GM19238 (cell line): ENCODE measurements at regions not wholly inside any gene's neighbourhood (a gene's known extent, or its start where the extent isn't known, plus 50 kb on each side); places are given as distances from the start of the nearest gene placed in this dataset.
"Not testable (repeated sequence)": the region's sequence is repeated elsewhere in the genome, so short reads cannot be mapped to it uniquely, and the experiment has no call there.

Experiments used
- DNase-seq: peaks from one replicate; pipeline ENCODE4 v3.0.0; 2011; ENCODE audit warnings: low spot score; ENCODE audit not compliant: insufficient read length

DNA sequence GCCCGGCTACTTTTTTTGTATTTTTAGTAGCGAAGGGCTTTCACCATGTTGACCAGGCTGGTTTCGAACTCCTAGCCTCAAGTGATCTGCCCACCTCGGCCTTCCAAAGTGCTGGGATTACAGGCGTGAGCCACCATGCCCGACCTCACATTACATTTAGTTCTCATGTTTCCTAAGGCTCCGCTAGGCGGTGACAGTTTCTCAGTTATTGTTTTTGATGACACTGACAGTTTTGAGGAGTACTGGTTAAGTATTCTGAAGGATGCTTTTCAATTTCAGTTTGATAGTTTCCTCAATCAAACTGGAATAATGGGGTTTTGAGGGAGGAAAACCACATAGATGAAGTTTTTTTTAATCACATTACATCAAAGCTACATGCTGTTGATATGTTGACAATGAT, 1028.5 kb downstream of the CDH8 start:
- DNase-seq, result no peak

- DNase-seq, result no peak
Observed at GRCh38 chr16:61005952-61006351, 1030.3 kb downstream of the CDH8 start.

GRCh38 chr16:61002479-61003204, 1033.6 kb downstream of the CDH8 start:
- DNase-seq, result no peak

DNA sequence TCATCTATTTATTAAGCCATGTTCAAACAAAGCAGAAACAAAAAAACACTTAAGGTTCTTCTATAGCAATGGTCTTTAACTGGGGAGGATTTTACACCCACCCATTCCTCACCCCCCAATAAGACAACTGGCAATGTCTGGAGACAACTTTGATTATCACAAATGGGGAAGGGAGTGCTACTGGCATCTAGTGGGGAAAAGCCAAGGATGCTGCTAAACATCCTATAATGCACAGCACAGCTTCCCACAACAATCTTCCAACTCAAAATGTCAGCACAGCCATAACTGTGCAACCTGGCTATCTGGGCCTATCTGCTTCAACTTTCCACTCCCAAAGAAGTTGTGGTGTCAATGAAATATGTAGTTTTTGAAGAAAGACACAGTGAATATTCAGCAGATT, 1044.4 kb downstream of the CDH8 start:
- DNase-seq, result no peak

GRCh38 chr16:60989592-60989991, 1046.6 kb downstream of the CDH8 start:
- no peak for DNase-seq

GRCh38 chr16:60979119-60979518, 1057.1 kb downstream of the CDH8 start:
- no peak for DNase-seq

DNA sequence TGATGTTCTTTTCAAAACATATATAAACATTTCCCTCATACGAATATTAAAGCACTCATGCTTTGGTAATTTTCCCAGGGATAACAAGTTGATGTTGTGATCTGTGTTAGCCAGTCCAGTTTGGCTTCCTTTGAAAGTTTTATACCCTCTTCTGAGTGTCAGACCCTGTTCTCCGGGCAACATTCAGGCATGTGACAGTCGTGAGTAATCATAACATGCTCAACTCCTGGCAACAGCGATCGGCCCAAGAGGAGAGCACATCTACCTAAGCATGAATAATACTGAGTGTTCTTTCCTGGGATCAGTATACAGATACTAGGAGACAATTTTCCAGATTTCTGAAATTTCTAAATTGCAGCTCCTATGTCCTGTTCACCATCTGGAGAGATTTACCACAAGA, 1086.4 kb downstream of the CDH8 start:
- DNase-seq, result no peak

DNA sequence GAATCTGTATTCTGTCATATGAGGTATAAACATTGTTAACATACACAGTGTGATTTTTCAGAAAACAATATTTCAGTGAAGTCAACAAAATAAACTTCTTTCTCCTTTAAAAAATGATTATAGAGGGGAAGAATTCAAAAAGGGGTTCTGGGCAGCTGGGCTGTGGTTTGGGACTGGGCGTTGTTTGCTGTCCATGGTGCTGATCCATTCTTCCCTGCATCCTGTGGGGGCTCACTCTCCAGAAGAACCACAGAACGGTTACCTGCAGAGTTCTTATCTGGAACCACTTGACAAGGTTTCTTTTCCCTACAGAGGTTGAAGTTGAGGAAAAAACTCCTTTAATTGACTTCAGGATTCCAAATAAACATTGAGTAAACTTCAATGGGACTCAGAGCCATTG, 1091.0 kb downstream of the CDH8 start:
- no peak for DNase-seq

- DNase-seq, result not testable (repeated sequence)
Observed at GRCh38 chr16:60936189-60936588, 1100.0 kb downstream of the CDH8 start.

DNA sequence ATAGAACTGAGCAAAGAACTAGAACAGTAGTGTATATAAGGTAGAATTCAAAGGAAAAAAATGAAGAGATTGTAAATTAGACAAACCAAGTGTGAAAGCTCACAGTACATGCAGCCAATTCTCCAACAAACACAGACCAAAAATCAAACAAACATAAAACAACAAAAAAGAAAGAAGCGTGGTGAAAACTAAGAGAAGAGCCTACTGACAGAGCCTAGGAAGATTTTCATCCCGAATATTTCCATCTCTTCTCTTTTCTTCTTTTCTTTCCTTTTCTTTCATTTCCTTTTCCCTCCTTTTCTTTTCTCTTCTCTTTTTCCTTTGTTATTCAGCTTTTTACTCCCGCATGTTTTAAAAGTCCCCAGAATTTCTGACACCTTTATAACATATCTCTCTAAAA, 1103.6 kb downstream of the CDH8 start:
- no peak for DNase-seq

DNA sequence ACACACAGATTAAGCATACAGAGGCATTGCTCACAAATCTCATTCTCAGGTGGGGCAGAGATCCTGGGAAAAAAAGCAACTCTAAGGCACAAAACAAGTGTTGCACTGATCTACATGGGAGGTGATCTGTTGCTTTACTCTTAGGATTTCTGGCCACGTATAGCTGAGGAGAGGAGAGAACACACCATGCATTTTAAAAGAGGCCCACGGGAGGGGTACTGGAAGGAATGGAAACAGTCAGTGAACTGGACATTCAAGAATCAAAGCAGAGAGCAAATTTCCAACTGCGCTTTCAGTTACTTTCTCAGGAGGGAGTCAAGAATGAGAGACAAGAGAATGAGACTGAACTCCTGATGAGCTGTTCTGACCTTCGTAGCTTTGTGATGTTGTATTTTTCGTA, 1105.9 kb downstream of the CDH8 start:
- DNase-seq, result no peak

- DNase-seq, result no peak
Observed at GRCh38 chr16:60922920-60923319, 1113.3 kb downstream of the CDH8 start.

- no peak for DNase-seq
Observed at GRCh38 chr16:60914334-60914733, 1121.9 kb downstream of the CDH8 start.

GRCh38 chr16:60907645-60908044, 1128.6 kb downstream of the CDH8 start:
- DNase-seq, result no peak

- no peak for DNase-seq
Observed at GRCh38 chr16:60905811-60906210, 1130.4 kb downstream of the CDH8 start.

DNA sequence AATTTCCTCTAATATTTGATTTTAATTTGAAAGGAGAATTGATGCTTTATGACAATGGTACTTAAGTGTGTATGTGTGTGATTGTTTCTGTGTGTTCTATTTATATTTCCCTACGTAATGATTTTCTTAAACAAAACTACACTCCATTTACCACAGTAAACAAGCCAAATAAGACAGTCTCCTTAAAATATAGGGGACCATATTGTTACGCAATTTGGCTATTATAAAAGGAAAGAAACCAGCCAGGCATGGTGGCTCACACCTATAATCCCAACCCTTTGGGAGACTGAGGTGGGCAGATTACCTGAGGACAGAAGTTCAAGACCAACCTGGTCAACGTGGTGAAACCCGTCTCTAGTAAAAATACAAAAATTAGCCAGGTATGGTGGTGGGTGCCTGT, 1134.1 kb downstream of the CDH8 start:
- DNase-seq, result no peak

DNA sequence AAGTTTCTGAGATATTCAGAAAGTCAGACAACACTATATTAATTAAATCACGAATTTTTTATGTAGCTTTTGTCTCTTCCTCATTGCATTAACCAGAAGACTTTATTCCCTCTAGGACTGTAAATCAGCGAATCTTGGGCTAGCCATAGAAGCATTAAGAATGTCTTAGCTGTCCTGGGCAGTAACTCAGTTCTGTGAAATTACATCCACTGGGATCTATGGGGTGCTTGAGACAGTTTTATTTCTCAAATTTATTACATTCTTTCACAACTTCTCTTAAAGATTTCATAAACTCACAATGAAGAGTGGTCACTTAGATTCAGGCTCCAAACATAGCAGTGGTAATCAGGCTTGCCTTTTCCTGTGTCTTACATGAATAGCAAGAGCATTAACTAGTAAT, 1153.4 kb downstream of the CDH8 start:
- no peak for DNase-seq

- DNase-seq, result no peak
Observed at GRCh38 chr16:60852635-60853034, 1183.6 kb downstream of the CDH8 start.

DNA sequence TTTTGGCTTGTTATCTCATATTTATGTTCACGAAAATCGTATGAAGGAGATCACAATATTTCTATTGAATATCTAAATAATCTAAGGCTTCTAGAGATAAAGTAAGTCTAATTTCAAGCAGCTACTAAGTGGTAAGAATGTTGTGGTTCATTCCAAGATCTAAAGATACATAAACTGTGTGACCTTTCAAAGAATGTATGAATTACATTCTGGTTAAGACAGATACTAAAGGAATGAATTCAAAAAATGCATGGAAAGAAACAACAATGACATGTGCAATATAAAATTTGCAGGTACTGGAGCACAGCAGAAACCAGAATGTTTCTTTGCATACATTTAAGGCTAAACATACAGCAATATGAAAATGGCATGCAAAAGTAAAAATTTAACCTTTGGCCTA, 1214.6 kb downstream of the CDH8 start:
- DNase-seq, result no peak

GRCh38 chr16:60820361-60820760, 1215.9 kb downstream of the CDH8 start:
- DNase-seq, result no peak

DNA sequence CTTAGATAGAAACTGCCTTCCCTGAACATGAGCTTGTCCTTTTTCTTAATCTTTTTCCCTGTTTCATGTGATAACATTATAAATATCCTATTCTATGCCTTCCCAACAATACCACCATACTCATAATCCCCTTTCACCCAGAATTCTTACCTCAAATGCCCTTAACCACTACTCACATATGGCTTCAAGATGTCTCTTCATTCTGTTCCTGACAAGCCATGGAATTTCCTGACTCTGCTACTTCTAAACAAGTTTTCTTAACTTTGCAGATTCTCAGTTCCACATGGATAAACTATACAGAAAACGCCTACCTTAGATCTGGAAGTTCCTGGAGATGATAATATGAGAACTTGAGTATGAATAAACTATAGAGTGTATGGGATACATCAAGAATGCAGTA, 1217.8 kb downstream of the CDH8 start:
- DNase-seq, result no peak

DNA sequence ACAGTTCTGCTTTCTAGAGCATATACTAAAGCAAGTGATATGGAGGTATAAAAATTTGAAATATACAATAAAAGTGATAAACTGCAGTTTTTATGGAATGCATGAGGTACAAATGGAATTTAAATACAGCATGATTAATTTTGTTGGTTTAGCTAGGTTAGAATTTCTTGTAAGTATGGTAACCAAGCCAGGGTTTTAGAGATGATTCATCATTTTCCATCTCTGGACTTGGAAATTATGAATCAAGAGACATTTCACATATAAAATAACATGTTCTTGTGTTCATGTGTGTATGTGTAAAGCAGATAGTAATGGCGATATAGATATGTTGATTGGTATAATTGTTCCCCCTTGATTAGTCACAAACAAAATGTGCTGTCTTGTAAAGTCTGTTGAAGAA, 1219.8 kb downstream of the CDH8 start:
- no peak for DNase-seq

- DNase-seq, result no peak
Observed at GRCh38 chr16:60815865-60816264, 1220.4 kb downstream of the CDH8 start.

- no peak for DNase-seq
Observed at GRCh38 chr16:60815033-60815432, 1221.2 kb downstream of the CDH8 start.
